Stimulated activated CD4-positive, alpha-beta T cell treated with anti-CD3 and anti-CD28 coated beads, Interleukin-4, amount 100 ng/mL, for 4 hours (primary cell): ENCODE measurements at regions not wholly inside any gene's neighbourhood (a gene's known extent, or its start where the extent isn't known, plus 50 kb on each side); places are given as distances from the start of the nearest gene placed in this dataset.

Experiments
- DNase-seq, 2 experiments: peaks; one replicate each; pipeline ENCODE4 v3.0.0-alpha.2; 2020

DNA sequence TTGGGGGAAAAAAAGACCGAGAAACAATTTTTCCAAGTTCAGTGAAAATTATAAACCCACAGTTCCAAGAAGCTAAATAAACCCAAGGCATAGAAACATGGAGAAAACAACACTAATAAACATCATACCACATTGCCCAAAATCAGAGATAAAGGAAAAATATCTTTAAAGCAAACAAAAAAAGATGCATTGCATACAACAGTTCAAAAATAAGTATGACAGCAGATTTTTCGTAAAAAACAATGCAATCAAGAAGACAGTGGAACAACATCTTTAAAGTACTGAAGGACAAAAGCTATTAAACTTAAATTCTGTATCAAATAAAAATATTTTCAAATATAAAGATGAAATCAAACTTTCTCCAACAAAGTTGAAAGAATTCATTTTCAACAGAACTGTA is 921.3 kb downstream of the METTL15 start:
- no peak for DNase-seq

DNA sequence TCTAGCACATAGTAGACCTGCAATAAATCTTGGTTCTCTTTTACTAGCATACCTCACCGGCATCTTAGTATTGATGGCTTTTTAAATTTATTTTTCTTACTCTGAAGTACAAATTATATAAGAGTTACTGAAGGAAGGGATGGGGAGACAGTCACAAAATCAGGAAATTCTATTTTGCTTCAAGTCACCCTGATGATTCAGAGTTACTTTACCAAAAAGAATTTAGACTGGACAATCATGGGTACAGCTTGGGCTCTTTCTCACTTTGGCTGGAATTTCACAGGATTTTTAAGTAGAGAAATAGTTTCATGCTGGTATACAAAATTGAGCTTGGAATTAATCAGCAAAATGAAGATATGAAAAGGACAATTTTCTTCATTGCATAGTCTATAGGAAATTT is 919.2 kb downstream of the METTL15 start:
- no peak for DNase-seq

DNA sequence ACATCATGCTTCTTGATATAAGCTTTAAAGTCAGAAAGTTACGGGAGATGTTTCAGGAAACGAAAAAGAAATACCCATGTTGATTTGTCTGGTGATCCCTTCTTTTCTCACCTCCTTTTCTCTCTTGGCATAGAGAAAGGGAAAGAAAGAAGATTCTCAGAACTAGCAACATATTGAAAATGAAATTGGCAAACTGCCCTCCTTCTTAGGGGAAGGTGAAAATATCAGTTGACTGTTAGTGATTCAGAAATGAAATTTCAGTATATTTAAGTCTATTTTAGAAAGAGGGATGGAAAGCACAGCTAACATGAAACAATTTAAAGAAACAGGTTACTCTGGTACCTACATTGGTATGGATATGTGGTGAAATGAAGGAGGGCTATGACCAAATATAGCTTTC is 918.1 kb downstream of the METTL15 start:
- DNase-seq: no peak

DNA sequence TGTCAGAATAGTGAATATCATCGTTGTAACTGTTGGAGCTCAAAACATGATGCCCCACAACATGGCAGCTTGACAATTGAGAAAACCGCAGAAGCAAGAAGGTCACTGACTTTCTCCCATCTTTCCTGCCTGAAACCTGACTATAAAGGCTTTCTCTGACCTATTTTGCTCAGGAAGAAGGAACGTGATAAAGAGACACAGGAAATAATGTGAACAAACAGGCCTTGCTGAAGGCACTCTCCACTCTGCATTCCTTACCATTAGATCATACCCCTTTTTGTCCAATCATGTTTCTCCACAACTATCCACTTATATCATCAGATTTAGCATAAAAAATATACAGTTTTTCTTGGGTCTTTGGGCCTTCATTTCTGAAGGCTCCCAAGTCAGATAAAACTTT is 916.8 kb downstream of the METTL15 start:
- no peak for DNase-seq

DNA sequence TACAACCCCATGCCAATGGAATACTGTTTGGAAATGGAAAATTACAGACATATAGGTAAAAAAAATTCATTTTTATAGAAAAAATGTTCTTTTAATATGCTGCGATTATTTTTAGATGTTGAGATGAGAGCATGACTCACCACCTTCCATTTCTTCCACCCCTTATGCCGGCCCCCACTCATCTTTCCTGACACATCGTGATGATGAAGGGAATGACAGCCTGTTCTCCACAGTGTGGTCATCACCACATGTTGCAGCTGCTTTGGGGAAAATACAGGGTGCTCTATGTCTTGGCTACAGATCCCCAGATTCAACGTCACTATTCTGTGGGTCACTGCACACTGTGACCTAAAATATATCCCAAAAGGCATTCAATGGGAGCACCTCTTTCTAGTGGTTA is 916.2 kb downstream of the METTL15 start:
- no peak for DNase-seq

DNA sequence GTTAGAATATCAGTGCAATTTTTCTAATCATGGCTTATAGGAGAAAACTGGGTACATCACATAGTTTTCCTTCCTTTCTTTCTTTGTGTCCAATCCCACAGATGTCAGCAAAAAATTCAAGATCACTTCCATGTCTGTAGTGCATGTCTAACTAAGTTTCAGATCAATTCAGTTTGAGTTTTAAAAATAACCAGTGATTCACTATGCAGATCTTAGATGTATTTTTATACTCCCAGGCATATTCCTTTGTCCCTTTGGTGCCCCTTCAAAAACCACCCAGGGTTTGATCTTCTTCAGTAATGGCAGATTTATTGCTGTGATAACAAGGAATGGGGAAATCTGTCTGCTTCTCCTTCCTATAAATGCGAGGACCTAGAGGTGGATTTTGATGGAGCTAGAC is 915.6 kb downstream of the METTL15 start:
- DNase-seq: no peak

DNA sequence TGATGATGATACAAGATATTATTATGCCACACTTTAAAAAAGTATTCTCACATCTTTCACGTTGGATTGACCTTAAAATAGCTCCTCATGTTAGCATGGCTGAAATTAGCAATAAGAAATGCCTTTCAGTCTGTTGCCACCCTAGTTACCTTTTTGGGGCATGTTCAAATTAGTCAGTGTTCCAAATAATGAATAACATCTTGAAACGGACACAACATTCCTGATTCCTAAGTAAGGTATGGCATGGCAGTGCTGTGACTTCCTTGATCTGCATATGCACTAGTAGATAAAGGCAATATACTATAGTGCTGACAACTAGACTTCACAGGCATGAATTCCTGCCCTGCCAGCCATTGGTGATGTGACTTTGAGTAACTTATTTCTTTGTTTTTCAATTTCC is 914.5 kb downstream of the METTL15 start:
- DNase-seq: no peak

DNA sequence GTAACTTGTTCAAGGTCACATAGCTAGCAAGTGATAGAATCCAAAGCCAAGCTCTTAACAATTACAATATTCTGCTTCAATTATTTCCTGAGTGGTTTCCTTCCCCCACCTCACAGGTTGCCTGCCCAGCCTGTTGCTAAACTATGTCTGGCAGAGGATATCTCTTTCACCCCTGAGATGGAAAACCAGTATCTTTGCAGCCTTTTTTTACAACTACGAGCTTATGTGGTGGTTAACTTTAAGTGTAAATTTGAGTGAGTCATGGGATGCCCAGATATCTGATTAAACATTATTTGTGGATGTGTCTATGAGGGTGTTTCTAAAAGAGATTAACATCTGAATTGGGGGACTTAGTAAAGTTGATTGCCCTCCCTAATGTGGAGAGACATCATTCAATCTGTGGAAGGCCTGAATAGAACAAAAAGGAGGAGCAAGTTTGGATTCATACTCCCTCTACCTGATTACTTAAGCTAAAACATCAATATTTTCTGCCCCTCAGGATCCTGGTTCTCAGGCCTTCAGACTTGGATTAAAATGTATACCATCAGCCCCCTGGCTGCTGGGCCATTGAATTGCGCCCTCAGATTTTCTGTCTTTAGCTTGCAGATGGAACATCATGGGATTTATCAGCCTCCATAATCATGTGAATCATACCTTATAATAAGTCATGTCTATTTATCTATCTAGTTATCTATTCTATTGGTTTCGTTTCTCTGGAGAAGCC is 911.9 kb downstream of the METTL15 start:
- no peak for DNase-seq

DNA sequence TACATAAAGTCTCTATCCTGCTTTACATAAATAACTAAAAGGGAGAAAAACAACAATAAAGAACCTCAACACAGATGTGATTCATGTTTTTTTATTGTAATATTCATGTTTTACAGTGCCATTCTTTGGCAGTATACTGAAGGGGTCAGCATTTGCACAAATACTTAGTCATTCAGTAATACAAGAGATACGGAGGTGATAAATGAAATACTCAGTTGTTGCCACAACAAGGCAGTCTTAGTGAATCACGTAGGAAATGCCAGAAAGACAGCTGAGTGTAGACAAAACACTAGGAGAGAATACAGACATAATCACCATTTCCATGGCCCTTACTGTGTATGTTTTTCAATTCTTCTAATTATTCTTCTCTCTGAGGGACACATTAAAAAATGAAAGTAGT is 910.4 kb downstream of the METTL15 start:
- no peak for DNase-seq

DNA sequence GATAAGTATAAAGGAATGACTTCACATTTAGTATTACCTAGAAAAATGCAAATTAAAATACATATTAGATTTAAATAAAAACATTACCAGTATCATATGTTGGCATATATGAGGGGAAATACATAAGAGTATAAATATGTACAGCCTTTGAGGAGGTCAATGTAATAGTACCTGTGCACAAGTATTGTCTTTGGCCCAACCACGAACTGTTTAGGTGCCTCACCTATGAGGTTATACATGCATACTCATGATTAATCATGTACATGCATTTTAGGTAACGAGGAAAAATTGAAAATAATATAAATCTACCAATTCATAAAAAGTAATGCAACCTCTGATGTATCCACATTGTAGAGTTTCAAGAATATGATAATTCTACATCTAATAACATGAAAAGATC is 909.8 kb downstream of the METTL15 start:
- DNase-seq: no peak

DNA sequence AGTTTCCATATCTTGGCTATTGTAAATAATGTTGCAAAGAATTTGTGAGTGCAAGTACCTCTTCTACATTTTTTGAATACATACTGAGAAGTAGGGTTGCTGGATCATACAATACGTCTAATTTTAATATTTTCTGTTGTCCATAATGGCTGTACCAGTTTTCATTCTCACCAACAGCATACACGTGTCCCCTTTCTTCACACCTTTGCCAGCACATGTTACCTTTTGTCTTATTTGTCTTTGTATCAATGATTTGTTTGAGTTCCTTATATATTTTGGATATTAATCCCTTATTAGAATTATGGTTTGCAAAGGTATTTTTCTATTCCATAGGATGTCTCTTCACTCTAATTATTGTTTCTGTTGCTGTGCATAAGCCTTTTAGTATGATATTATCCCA is 904.3 kb downstream of the METTL15 start:
- no peak for DNase-seq

DNA sequence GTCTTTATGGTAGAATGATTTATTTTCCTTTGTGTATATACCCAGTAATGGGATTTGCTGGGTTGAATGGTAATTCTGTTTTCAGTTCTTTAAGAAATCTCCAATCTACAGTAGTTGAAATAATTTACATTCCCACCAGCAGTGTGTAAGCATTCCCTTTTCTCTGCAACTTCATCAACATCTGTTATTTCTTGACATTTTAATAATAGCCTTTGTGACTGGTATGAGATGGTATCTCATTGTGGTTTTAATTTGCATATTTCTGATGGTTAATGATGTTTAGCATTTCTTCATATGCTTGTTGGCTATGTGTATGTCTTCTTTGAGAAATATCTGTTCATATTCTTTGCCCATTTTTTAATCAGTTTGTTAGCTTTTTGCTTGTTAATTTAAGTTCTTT is 901.2 kb downstream of the METTL15 start:
- DNase-seq: no peak

DNA sequence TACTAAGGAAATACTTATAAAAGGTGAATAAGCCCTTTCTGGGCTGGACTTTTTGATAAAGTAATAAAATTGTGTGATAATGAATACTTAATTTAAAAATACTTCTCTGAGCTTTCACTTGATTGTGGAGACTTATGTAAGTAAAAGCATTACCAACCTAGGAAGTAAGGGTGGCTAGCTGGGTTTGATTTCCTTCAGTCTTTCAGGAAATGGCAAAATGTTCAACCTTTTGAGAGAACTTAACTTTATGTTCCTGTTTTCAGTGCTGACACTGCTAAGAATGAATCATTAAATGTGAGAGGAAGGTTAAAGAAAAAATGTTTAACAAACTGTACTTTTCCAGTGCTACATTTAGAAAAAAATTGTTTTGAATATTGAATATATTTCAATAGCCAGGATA is 900.3 kb downstream of the METTL15 start:
- DNase-seq: no peak

DNA sequence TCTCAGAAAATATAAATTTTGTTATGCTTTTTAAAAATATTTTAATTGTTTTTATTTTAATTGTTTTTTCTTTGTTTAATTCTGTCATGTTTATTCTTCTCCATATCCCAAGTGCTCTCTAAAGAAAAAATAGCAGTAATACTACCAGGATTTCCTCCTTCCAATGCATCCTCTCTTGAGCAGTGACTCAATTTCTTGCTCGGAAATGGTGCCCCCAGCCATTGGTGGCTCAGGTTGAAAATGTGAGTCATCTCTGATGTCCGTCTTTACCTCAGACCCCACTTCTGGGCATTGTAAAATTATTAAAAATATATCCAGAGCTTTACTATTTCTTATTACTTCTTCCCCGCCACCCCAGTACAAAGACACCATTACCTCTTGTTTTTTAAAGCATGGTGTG is 898.5 kb downstream of the METTL15 start:
- no peak for DNase-seq

DNA sequence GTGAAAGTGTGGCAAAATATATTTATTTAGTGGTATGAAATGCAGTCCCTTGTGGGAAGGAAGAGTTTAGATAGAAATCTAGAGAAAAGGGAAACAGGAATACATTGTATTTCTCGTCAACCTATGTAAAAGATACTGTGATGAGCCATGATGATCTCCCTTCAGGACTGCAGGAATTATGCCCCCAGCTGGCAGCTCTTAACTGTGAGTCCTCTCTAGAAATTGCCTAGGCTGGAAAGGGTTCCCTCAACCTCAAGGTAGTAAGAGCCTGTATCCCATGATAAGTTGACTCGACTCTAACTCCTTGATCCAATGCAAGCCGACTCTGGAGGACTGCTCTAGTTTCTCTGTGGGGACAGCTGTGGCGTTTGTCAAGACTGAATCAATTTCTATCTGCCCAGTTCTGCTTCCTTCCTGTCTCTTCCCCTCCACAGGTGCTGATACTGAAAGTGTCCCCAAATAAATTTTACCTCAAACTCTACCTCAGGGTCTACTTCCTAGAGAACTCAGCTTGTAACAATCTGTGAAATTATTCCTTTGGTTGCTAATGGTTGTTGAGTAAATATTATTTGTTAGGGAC is 897.3 kb downstream of the METTL15 start:
- DNase-seq: no peak

DNA sequence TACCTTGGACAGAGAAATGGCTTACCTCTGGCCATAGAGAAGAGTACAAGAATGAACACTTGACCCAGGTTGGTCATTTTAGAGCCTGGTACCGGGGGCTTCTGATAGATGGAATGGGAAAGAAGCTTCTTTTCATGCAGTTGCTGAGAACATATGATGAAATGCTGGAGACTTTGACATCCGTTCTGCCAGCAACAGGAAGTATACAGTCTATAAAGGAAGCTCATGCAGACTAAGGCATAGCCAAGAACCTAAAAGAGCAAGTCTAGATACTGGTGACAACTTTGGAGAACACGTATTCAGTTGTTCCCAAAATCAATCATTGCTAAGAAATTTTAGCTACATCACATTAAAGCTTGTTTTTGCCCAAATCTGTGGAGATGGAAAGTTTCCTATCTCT is 894.6 kb downstream of the METTL15 start:
- no peak for DNase-seq

DNA sequence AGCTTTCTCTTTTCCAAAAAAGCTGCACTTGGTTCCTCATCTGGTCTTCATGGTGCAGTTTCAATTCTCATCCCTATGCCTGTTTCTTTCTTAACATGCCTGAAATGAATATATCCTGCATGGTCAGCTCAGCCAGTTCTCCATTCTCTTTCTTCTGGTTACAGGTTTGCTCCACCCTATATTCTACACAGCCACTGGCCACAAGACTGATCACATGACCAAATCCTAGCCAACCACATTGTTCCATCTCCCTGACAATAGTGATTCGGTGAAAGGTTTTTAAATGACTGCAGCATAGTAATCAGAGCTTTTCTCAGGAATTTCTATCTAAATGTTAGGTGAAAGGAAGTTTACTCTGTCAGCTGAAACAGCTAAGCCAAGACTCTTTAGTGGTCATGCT is 891.4 kb downstream of the METTL15 start:
- no peak for DNase-seq

DNA sequence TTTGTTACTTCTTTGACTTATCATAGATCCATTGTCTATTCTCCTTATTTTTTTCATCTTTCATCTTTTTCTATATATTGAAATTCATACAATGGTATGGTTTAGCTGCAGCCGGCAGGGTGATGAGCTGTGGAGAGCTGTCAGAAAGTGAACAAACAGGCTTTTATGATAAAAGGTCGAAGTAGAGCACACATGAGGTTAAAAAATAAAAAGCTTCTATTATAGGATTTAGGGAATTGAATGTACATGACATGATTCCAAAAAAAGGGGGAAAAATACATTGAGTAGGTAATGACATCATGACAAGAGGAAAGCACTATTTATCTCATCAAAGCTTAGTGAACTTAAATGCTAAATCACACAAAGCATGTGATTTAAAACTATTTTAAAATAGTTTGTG is 884.8 kb downstream of the METTL15 start:
- DNase-seq: no peak

DNA sequence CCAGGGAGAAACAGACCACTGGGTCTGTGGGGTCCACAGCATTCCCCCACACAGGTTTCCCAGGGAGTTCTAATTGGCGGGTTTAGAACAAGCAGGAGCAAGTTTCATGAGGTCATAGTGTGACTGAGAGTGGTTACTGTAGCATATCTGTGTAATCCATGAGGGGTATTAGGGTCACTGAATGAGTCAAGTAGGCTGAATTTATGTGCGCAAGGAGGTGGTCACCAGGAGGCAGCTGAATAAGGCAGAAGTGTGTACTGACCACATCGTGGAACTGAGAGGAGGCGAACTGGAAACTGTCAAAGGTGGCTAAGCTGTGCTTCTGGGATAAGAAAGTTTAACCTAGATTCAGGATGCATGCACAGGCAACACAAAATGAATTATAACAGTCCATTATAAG is 876.0 kb downstream of the METTL15 start:
- DNase-seq: no peak

DNA sequence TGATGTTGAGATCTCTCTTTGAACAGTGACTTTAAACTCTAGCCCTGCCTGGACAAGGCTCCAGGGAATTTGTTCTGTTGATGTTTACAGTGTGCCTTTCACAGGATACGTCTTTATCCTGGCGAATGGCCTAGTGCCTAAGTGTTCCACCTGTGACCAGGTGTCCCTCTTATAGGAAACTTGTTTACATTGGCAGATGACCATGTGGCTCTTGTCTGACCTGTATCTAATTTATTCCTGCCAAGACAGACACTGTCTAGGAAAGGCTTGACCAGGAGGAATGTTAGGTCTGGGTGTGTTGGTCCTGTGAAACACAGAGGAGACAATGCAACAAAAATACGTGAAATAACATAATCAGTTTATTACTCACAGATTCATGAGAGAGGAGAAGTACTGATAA is 875.6 kb downstream of the METTL15 start:
- no peak for DNase-seq

DNA sequence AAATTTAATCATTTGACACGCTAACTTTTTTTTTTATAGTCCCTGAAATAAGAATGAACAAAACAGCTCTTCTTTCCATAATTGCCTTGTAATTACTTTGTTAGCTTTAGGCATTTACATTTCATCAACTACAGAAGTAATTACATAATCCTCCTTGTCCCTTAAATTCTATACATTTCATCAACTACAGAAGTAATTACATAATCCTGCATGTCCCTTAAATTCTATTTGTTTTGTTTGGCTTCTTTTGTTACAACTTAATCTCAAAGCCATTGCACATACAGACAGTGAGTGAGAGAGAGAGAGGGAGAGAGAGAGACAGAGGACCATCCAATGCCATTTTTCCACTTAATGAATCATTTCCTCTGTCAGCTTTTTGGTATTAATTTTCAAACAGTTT is 873.2 kb downstream of the METTL15 start:
- DNase-seq: no peak

DNA sequence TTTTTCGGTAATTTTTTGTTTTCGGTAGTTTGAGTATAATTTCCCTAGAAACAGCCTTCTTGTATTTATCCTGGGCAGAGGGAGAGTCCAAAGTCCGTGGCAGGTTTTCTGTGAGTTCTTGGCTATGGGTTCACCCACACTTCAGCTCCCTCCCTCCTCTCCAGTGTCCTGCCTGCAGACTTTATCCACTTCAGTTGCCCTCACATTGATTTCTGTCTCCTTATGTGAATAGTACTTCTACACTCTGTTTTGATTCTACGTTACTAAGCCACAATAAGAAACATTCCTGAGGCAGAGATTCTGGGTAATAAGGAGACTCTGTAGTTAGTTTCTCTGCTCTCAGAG is 868.6 kb downstream of the METTL15 start:
- DNase-seq: no peak

DNA sequence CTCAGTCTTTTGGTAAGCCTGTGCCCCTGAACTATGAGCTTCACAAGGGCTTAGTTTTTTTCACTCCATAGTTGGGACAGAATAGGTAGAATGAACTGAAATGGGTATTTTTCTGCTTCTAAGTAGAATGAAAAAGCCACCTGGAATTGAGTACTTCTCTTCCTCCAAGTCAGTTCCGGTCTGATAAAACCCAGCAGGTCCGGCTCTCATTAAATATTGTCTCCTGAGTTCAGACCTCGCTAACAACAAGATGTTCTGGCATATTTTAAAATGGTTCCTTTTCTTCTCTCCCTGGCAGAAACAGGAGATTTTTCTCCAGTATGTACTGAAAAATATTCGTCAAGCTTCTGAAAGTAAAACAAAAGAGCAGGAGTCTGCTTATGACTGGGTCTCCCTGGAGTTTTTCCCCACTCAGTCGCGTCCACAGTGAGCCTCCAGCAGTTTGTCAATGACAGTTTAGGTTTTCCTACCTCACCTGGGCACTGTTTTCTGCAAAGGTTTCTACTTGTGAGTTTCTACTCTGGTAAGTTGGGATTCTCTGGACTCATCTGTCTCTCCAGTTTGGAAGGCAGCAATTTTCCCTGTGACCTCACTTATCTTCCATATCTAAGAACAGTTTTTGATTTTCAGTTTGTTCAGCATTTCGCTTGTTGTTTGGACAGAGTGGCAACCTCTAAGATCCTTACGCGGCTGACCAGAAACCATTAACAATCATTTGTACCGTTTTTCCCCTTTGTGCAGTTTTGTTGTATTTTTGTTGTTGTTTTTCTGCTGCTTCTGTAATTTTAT is 868.0 kb downstream of the METTL15 start:
- DNase-seq: no peak

DNA sequence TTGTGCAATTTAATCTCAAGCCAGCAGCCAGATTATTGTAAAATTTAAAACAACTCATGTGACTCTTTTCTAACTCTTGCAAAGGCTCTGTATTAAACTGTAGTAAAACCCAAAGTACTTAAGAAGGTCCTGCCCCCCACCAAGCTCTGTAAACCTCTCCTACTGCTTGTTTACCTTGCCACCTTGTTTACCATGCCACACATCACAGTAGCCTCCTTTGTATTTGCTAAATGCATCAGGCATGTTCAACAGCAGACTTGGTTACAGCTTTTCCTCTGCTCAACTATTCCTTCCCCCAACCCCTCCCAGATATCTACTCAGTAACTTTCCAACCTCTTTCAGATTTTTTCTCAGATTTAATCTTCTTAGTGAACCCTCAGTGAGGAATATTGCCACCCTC is 861.6 kb downstream of the METTL15 start:
- DNase-seq: no peak

DNA sequence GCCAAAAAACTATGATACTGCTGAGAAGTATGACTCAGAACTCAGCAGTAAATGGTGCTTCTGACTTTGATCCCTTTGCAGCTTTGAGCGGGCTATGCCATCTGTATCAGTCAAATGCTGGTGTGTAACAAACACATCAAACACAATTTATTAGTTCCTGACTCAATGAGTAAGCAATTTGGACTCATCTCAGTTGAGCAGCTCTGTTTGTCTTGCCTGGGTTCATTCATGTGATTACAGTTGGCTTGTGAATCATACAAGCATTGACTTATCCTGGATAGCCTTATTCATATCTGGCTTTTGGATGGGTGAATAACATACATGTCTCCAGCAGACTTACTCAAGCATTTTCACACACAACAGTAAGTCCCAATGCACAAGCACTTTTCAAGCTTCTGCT is 858.8 kb downstream of the METTL15 start:
- no peak for DNase-seq
